Cardiac fibroblast (primary cell): ENCODE measurements at regions not wholly inside any gene's neighbourhood (a gene's known extent, or its start where the extent isn't known, plus 50 kb on each side); places are given as distances from the start of the nearest gene placed in this dataset.
A peak's percentile ranks its signal among the peaks of the same experiment; 100 is the strongest.

ENCODE experiments used
- DNase-seq, 2 donors: peaks; one replicate each; pipeline versions ENCODE4 v3.0.0 to v3.0.0-alpha.2; 2010; ENCODE audit warnings: low read depth in 2 of 2
- H3K4me3 ChIP-seq, 2 donors: replicated peaks in 1 of 2; 1 replicate in 1 of 2; 2 replicates in 1 of 2; pipeline ENCODE4 v1.5.1; 2011; ENCODE audit warnings: low read depth in 2 of 2, low read length in 2 of 2, mild to moderate bottlenecking in 2 of 2, moderate library complexity in 1 of 2
- CTCF ChIP-seq: IDR thresholded peaks from one replicate; pipeline ENCODE4 v1.5.1; 2011; ENCODE audit warnings: low read depth, mild to moderate bottlenecking, low read length, inconsistent platforms

GRCh38 chr3:63159764-63160163 lies 118.3 kb upstream of the SYNPR start:
- H3K4me3 ChIP-seq: no peak overlapping the region
- no peak for TF ChIP-seq CTCF

GRCh38 chr3:63167113-63167512 lies 111.0 kb upstream of the SYNPR start:
- no peak for DNase-seq
- TF ChIP-seq CTCF: no peak
- no peak overlapping the region for H3K4me3 ChIP-seq

More at GRCh38 chr3:63159764-63160163, 118.3 kb upstream of the SYNPR start:
- DNase-seq: no peak

- no peak for TF ChIP-seq CTCF
- no peak for DNase-seq
- H3K4me3 ChIP-seq: no peak overlapping the region
Measured at GRCh38 chr3:63168179-63168578, 109.9 kb upstream of the SYNPR start.

GRCh38 chr3:63179862-63180522 lies 98.1 kb upstream of the SYNPR start:
- no peak for TF ChIP-seq CTCF
- no peak overlapping the region for H3K4me3 ChIP-seq
- no peak for DNase-seq

- DNase-seq: no peak
- no peak overlapping the region for H3K4me3 ChIP-seq
- no peak for TF ChIP-seq CTCF
Measured at GRCh38 chr3:63192248-63192647, 85.9 kb upstream of the SYNPR start.

- H3K4me3 ChIP-seq: no peak overlapping the region
- peak; percentile 27 to 46 for DNase-seq
- peak; percentile 33 for TF ChIP-seq CTCF
Measured at GRCh38 chr3:63193647-63194046, 84.5 kb upstream of the SYNPR start.

- no peak overlapping the region for H3K4me3 ChIP-seq
- DNase-seq: no peak
- no peak for TF ChIP-seq CTCF
Measured at GRCh38 chr3:63199606-63200005, 78.5 kb upstream of the SYNPR start.
